Kidney epithelial cell (primary cell): ENCODE measurements at regions not wholly inside any gene's neighbourhood (a gene's known extent, or its start where the extent isn't known, plus 50 kb on each side); places are given as distances from the start of the nearest gene placed in this dataset.

Experiments used
- DNase-seq: peaks from one replicate; pipeline ENCODE4 v3.0.0-alpha.2; 2010; ENCODE audit warnings: low read depth
- H3K27me3 ChIP-seq: 2 replicates; pipeline ENCODE4 v1.6.0; 2011; ENCODE audit warnings: low read length; ENCODE audit not compliant: control insufficient read depth, insufficient read depth
- H3K36me3 ChIP-seq: 2 replicates; pipeline ENCODE4 v1.5.1; 2011; ENCODE audit warnings: low read length; ENCODE audit not compliant: control insufficient read depth, insufficient read depth
- H3K4me3 ChIP-seq: 2 replicates; pipeline ENCODE4 v1.5.1; 2011; ENCODE audit warnings: low read depth, mild to moderate bottlenecking, control low read depth, low read length
- CTCF ChIP-seq: IDR thresholded peaks from 2 replicates; pipeline ENCODE4 v1.5.1; 2011; ENCODE audit warnings: mild to moderate bottlenecking, moderate library complexity, low read length, control low read depth, inconsistent platforms; ENCODE audit not compliant: insufficient read depth, poor library complexity, severe bottlenecking

- Histone ChIP-seq H3K27me3 (no peaks in the 10 kb centered on the region), H3K36me3 (no peaks in the 10 kb centered on the region), H3K4me3 (no peak overlapping the region)
- no peak for TF ChIP-seq CTCF
- DNase-seq = no peak
These were observed 834.5 kb upstream of the ID2 start for GRCh38 chr2:7847321-7847720.

- no peak overlapping the region for H3K4me3 ChIP-seq
- H3K36me3 ChIP-seq = no peaks in the 10 kb centered on the region
- TF ChIP-seq CTCF = no peak
- no peak for DNase-seq
- no peaks in the 10 kb centered on the region for H3K27me3 ChIP-seq
These were observed 832.8 kb upstream of the ID2 start for GRCh38 chr2:7849027-7849426.

- Histone ChIP-seq H3K36me3 (no peaks in the 10 kb centered on the region), H3K27me3 (no peaks in the 10 kb centered on the region), H3K4me3 (no peak overlapping the region)
- no peak for TF ChIP-seq CTCF
- no peak for DNase-seq
These were observed 832.3 kb upstream of the ID2 start for GRCh38 chr2:7849531-7849930.

DNA sequence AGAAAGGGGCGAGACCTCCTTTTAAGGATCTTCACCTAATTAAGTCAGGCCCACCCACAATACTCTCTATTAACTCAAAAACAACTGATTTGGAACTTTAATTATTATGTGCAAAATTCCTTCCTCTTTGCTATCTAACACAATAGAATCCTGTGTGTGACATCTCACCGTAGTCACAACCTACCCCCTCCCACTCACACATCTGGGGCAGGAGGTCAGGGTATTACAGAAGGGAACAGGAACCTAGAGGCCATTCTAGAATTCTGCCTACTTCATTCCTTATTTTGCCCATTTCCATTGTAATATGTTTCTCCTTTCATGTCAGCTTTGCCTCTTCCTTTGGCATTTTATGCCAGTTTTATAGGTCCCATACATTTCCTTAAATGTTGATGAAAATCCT is 829.3 kb upstream of the ID2 start:
- Histone ChIP-seq H3K4me3 (no peak overlapping the region), H3K36me3 (no peaks in the 10 kb centered on the region), H3K27me3 (no peaks in the 10 kb centered on the region)
- no peak for DNase-seq
- TF ChIP-seq CTCF = no peak

- no peaks in the 10 kb centered on the region for H3K27me3 ChIP-seq
These were observed 824.0 kb upstream of the ID2 start for GRCh38 chr2:7857904-7858303.

More at GRCh38 chr2:7857904-7858303, 824.0 kb upstream of the ID2 start:
- DNase-seq = no peak
- Histone ChIP-seq H3K36me3 (no peaks in the 10 kb centered on the region), H3K4me3 (no peak overlapping the region)
- no peak for TF ChIP-seq CTCF
